DMS153 treated with DMSO at 0.1 percent for 48 hours (cell line): ENCODE measurements at regions not wholly inside any gene's neighbourhood (a gene's known extent, or its start where the extent isn't known, plus 50 kb on each side); places are given as distances from the start of the nearest gene placed in this dataset.
"Not testable (repeated sequence)": the region's sequence is repeated elsewhere in the genome, so short reads cannot be mapped to it uniquely, and the experiment has no call there.

Experiments used
- DNase-seq: peaks from one replicate; lab custom pipeline; 2025; ENCODE audit not compliant: unreplicated experiment; lab: John Stamatoyannopoulos, UW

GRCh38 chr3:164752812-164753211 is 325.5 kb downstream of the SI start:
- DNase-seq: no peak

GRCh38 chr3:164748626-164749025 is 329.7 kb downstream of the SI start:
- no peak for DNase-seq

DNA sequence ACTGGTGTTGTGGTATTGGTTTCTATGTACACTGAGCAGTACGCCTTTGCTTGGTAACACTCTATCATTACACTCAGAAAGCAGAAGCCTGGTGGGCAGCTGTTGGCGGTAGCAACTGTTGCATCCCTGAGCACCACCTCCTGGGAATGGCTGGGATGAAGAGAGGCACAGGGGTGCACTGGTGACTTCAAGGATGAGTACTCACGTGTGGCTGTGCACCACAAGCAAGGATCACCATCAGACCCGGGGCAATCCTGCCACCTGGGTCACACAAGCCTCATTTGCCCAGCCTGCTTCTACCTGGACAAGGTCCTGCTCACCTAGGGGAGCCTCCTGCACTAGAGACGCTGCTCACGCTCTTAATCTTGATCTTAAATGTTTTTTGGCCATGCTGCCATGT is 336.4 kb downstream of the SI start:
- DNase-seq: no peak

DNA sequence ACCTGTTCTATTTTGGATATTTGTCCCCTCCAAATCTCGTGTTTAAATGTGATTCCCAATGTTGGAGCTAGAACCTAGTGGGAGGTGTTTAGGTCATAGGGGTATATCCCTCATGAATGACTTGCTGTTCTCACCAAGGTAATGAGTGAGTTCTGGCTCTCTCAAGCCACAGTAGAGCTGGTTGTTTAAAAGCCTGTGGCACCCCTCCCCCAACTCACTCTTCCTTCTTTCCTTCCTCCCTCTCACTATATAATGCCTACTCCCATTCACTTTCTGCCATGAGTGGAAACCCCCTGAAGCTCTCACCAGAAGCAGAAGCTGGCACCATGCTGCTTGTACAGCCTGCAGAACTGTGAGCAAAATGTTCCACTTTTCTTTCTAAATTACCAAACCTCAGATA is 341.1 kb downstream of the SI start:
- no peak for DNase-seq

DNA sequence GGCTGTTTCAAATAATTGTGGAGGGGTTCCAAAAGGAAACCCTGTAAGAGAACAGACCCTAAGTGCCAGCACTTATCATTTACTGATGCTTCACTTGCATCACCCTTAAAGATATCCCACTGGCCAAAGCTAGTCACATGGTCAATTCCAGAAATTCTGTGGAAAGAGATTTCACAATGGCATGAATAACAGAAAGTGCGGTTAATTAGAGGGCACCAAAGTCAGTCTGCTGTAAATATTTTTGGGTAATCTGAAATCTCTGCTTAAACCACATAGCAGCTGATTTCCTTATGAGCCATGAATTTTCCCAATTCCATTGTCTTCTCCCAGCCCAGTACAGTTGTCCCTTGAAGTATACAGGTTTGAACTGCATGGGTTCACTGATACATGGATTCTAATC is 346.1 kb downstream of the SI start:
- no peak for DNase-seq

GRCh38 chr3:164730815-164731360 is 347.4 kb downstream of the SI start:
- DNase-seq: no peak

DNA sequence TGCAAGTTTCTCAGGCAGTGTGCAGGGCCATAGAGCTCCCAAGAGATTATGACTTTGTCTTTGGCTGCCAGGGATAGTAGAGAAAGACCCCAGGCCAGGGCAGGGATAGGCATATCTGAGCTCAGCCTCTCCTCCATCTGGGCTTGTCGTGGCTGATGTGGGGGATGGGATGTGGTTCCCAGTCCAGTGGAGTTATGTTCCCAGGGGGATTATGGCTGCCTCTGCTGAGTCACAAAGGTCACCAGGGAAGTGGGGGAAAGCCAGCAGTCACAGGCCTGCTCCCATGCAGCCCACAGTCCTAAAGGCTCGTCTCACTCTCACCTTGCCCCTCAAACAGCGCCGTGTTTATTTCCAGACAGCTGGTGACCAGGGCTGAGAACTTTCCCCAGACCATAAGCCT is 354.9 kb downstream of the SI start:
- DNase-seq: no peak

DNA sequence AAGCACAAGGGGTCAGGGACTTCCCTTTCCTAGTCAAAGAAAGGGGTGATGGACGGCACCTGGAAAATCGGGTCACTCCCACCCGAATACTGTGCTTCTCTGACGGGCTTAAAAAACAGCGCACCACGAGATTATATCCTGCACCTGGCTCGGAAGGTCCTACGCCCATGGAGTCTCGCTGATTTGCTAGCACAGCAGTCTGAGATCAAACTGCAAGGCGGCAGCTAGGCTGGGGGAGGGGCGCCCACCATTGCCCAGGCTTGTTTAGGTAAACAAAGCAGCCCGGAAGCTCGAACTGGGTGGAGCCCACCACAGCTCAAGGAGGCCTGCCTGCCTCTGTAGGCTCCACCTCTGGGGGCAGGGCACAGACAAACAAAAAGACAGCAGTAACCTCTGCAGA is 375.5 kb downstream of the SI start:
- not testable (repeated sequence) for DNase-seq

DNA sequence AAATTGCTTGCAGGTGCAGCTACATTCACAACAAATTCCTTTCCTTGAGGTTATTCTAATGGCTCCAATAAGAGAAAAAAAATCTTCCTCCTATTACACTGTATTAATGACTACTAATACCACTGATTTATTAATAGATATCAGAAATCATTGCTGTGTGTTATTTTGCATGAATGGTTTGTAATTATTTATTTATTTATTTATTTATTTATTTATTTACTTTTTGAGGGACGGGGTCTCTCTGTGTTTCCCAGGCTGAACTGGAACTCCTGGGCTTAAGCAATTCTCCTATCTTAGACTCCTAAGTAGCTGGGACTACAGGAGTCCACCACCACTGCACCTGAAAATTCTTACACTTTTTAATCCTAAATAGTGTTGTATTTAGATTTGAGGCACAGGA is 390.4 kb downstream of the SI start:
- no peak for DNase-seq

GRCh38 chr3:164687211-164687610 is 391.1 kb downstream of the SI start:
- no peak for DNase-seq

DNA sequence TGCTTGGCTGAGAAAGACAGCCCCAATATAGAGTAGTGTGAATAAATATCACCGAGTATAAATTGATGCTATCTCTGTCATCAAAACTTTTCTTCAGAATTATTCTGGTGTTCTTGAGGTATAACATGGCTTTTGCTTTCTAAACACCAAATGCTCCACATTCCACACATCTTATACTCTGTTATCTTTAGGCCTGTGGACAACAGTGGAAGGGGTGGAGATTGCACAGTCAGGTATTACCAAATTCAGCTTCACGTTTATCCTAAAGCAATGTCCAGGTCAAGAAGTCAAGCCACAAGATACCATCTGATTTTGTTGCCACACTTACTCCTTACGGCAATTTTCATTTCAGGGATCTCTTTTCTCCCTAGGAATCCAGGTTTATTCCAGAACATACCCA is 394.8 kb downstream of the SI start:
- no peak for DNase-seq

DNA sequence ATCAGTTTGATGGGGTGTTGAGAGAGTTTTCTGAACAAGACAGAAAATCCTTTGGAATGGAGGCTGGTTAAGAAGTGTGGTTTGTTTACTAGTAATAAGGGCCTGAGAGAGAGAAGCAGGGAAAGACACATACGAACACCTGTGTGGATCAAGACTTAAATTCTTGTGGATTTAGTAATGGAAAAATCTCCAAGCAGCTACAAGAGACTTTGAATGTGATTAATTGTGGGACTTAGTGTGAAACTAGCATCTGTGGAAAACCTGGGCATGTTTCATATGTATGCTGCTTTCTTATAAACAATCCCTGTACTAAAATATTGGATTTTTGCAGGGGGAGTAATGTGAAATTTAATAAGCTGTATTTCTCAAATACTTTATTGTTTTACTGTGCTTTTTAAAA is 399.1 kb downstream of the SI start:
- no peak for DNase-seq

DNA sequence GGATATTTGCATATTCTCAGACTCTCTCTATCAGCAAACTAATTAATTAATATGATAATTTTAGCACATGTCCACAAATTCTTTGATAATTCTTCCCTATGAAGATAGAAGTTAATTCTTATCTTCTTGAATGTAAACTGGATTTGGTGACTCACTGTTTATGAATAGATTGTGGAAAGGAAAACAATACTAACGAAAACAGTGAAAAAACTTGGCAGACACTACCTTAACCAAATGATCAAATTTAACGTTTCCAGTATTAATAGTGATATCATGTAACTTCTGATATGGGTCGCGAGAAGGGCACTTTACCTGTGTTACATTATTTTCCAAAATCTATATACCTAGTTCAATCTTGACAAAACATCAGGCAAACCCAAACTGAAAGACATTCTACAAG is 401.0 kb downstream of the SI start:
- no peak for DNase-seq

GRCh38 chr3:164673738-164674137 is 404.6 kb downstream of the SI start:
- no peak for DNase-seq

GRCh38 chr3:164658125-164658524 is 420.2 kb downstream of the SI start:
- DNase-seq: no peak

DNA sequence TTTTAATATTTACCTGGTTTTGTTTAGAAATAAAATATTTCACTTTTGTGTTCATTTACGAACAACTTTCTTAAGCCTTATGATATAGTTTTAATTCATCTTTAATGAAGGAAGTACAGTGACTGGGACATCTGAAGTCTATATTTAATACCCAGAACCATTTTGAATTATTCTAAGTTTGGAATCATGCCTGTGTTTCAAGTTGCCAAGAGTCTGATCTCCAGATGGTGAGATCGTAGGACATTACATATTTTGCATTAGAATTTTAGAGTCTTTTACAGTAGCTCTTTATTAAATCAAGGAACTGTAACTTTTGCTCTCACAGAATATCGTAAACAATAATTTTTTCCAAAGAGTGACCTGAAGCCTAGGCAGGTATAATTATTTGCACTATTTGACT is 420.7 kb downstream of the SI start:
- no peak for DNase-seq

GRCh38 chr3:164655462-164655861 is 422.8 kb downstream of the SI start:
- no peak for DNase-seq

- no peak for DNase-seq
Measured at GRCh38 chr3:164641071-164641470, 437.2 kb downstream of the SI start.

GRCh38 chr3:164640591-164640990 is 437.7 kb downstream of the SI start:
- DNase-seq: no peak

GRCh38 chr3:164620956-164621355 is 457.3 kb downstream of the SI start:
- DNase-seq: no peak

DNA sequence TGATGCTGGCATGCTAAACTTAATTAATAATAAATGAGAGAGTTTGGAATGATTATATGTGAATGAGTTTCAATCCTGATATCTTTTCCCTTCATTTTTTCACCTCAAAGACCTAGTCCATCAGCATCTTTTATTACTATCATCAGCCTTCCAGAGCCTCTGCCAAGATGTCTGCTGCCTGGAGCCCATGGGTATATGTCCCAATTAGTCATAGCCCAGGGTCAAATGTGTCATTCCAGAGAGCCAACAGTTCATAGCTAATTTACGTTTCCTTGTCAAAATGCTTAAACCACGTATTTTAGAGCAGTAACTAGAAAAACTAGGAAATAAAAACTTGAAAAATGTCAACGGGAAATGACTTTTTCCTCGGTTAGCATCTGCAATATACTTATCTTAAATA is 457.9 kb downstream of the SI start:
- no peak for DNase-seq

- no peak for DNase-seq
Measured at GRCh38 chr3:164612751-164613150, 465.5 kb downstream of the SI start.

- no peak for DNase-seq
Measured at GRCh38 chr3:164608554-164609276, 469.6 kb downstream of the SI start.
